ENCODE measurements at regions not wholly inside any gene's neighbourhood (a gene's known extent, or its start where the extent isn't known, plus 50 kb on each side); places are given as distances from the start of the nearest gene placed in this dataset.

- Mint-ChIP-seq H3K36me3 (no peaks in the 10 kb centered on the region), H3K27ac (no peak overlapping the region), H3K27me3 (no peaks in the 10 kb centered on the region), H3K4me3 (no peak overlapping the region), H3K9me3 (peaks cover 0 to 10% (median 5%) of the 10 kb centered on the region in 7 donors), H3K4me1 (no peaks in the 10 kb centered on the region)
- Histone ChIP-seq H3K36me3 (ENCODE audit: control insufficient read depth, insufficient read depth, low read length) (no peaks in the 10 kb centered on the region), H3K27me3 (ENCODE audit: control insufficient read depth, insufficient read depth, low read length) (no peaks in the 10 kb centered on the region), H3K4me3 (ENCODE audit: low read depth, low read length) (no peak overlapping the region), H3K27ac (ENCODE audit: insufficient read depth, low read length, poor library complexity, severe bottlenecking) (no peak overlapping the region), H3K4me1 (ENCODE audit: control insufficient read depth, insufficient read depth, low read length, poor library complexity, severe bottlenecking) (no peaks in the 10 kb centered on the region), H3K9me3 (ENCODE audit: control insufficient read depth in 2 of 2, low read length in 2 of 2) (peaks cover 0 to 2% of the 10 kb centered on the region in 2 experiments)
- ATAC-seq (ENCODE audit: low read depth in 2 of 2): no peak
- no peak for DNase-seq
Measured at GRCh38 chr4:136316961-136317360, 1215.3 kb downstream of the PCDH18 start.

GRCh38 chr4:136314686-136315085 is 1217.6 kb downstream of the PCDH18 start:
- Histone ChIP-seq H3K4me1 (ENCODE audit: control insufficient read depth, insufficient read depth, low read length, poor library complexity, severe bottlenecking) (no peaks in the 10 kb centered on the region), H3K27ac (ENCODE audit: insufficient read depth, low read length, poor library complexity, severe bottlenecking) (no peak overlapping the region), H3K36me3 (ENCODE audit: control insufficient read depth, insufficient read depth, low read length) (no peaks in the 10 kb centered on the region), H3K9me3 (ENCODE audit: control insufficient read depth in 2 of 2, low read length in 2 of 2) (peaks cover 0 to 2% of the 10 kb centered on the region in 2 experiments), H3K27me3 (ENCODE audit: control insufficient read depth, insufficient read depth, low read length) (no peaks in the 10 kb centered on the region), H3K4me3 (ENCODE audit: low read depth, low read length) (no peak overlapping the region)
- no peaks in the 10 kb centered on the region for H3K36me3 Mint-ChIP-seq
- no peak overlapping the region for H3K4me3 Mint-ChIP-seq
- no peak for ATAC-seq (ENCODE audit: low read depth in 2 of 2)
- H3K27me3 Mint-ChIP-seq: no peaks in the 10 kb centered on the region
- peaks cover 0 to 21% (median 7%) of the 10 kb centered on the region in 7 donors for H3K9me3 Mint-ChIP-seq
- no peaks in the 10 kb centered on the region for H3K4me1 Mint-ChIP-seq
- DNase-seq: no peak
- H3K27ac Mint-ChIP-seq: no peak overlapping the region

- ATAC-seq (ENCODE audit: low read depth in 2 of 2): no peak
- Histone ChIP-seq H3K4me1 (ENCODE audit: control insufficient read depth, insufficient read depth, low read length, poor library complexity, severe bottlenecking) (no peaks in the 10 kb centered on the region), H3K27ac (ENCODE audit: insufficient read depth, low read length, poor library complexity, severe bottlenecking) (no peak overlapping the region), H3K9me3 (ENCODE audit: control insufficient read depth in 2 of 2, low read length in 2 of 2) (no peaks in the 10 kb centered on the region), H3K4me3 (ENCODE audit: low read depth, low read length) (no peak overlapping the region), H3K36me3 (ENCODE audit: control insufficient read depth, insufficient read depth, low read length) (no peaks in the 10 kb centered on the region), H3K27me3 (ENCODE audit: control insufficient read depth, insufficient read depth, low read length) (no peaks in the 10 kb centered on the region)
- DNase-seq: no peak
- Mint-ChIP-seq H3K4me1 (no peaks in the 10 kb centered on the region), H3K27me3 (no peaks in the 10 kb centered on the region), H3K27ac (no peak overlapping the region), H3K36me3 (no peaks in the 10 kb centered on the region), H3K4me3 (no peak overlapping the region), H3K9me3 (peaks cover 0 to 19% (median 4%) of the 10 kb centered on the region in 7 donors)
Measured at GRCh38 chr4:136311774-136312173, 1220.5 kb downstream of the PCDH18 start.

GRCh38 chr4:136307765-136308164 is 1224.5 kb downstream of the PCDH18 start:
- H3K4me3 Mint-ChIP-seq: no peak overlapping the region
- Histone ChIP-seq H3K9me3 (ENCODE audit: control insufficient read depth in 2 of 2, low read length in 2 of 2) (no peaks in the 10 kb centered on the region), H3K4me3 (ENCODE audit: low read depth, low read length) (no peak overlapping the region), H3K36me3 (ENCODE audit: control insufficient read depth, insufficient read depth, low read length) (no peaks in the 10 kb centered on the region), H3K4me1 (ENCODE audit: control insufficient read depth, insufficient read depth, low read length, poor library complexity, severe bottlenecking) (no peaks in the 10 kb centered on the region), H3K27ac (ENCODE audit: insufficient read depth, low read length, poor library complexity, severe bottlenecking) (no peak overlapping the region), H3K27me3 (ENCODE audit: control insufficient read depth, insufficient read depth, low read length) (no peaks in the 10 kb centered on the region)
- peaks cover 1 to 23% (median 4%) of the 10 kb centered on the region in 7 donors for H3K9me3 Mint-ChIP-seq
- no peaks in the 10 kb centered on the region for H3K4me1 Mint-ChIP-seq
- no peak for ATAC-seq (ENCODE audit: low read depth in 2 of 2)
- DNase-seq: no peak
- H3K36me3 Mint-ChIP-seq: no peaks in the 10 kb centered on the region
- H3K27ac Mint-ChIP-seq: no peak overlapping the region
- no peaks in the 10 kb centered on the region for H3K27me3 Mint-ChIP-seq

DNA sequence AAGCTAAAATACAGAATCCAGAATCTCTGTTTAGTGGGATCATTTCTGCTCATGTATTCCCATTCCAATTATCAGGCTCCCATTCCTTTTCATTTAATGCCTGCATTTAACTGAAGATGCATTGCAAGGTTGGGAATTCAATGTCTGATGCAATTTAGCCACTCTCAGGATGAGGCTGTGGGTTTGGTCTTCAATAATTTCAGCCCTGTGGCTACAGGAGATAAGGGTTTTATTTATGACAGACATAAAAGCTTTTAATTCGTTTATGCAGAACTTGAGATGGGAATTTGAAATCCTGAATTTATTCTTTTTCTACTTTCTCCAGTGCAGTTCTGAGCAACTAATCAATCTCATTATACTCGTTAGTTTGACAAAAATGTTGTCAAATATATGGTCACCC is 1225.9 kb downstream of the PCDH18 start:
- Mint-ChIP-seq H3K36me3 (no peaks in the 10 kb centered on the region), H3K9me3 (peaks cover 0 to 12% (median 2%) of the 10 kb centered on the region in 7 donors), H3K27me3 (no peaks in the 10 kb centered on the region), H3K4me3 (no peak overlapping the region), H3K27ac (no peak overlapping the region), H3K4me1 (no peaks in the 10 kb centered on the region)
- DNase-seq (no peak), ATAC-seq (ENCODE audit: low read depth in 2 of 2) (no peak)
- Histone ChIP-seq H3K4me1 (ENCODE audit: control insufficient read depth, insufficient read depth, low read length, poor library complexity, severe bottlenecking) (no peaks in the 10 kb centered on the region), H3K36me3 (ENCODE audit: control insufficient read depth, insufficient read depth, low read length) (no peaks in the 10 kb centered on the region), H3K4me3 (ENCODE audit: low read depth, low read length) (no peak overlapping the region), H3K9me3 (ENCODE audit: control insufficient read depth in 2 of 2, low read length in 2 of 2) (no peaks in the 10 kb centered on the region), H3K27me3 (ENCODE audit: control insufficient read depth, insufficient read depth, low read length) (no peaks in the 10 kb centered on the region), H3K27ac (ENCODE audit: insufficient read depth, low read length, poor library complexity, severe bottlenecking) (no peak overlapping the region)

- H3K4me3 ChIP-seq (ENCODE audit: low read depth, low read length): no peak overlapping the region
- Mint-ChIP-seq H3K27ac (no peak overlapping the region), H3K27me3 (no peaks in the 10 kb centered on the region), H3K4me1 (no peaks in the 10 kb centered on the region), H3K9me3 (peaks cover 0 to 11% (median 4%) of the 10 kb centered on the region in 7 donors), H3K36me3 (no peaks in the 10 kb centered on the region), H3K4me3 (no peak overlapping the region)
- DNase-seq: no peak
- no peaks in the 10 kb centered on the region for H3K4me1 ChIP-seq (ENCODE audit: control insufficient read depth, insufficient read depth, low read length, poor library complexity, severe bottlenecking)
- no peak overlapping the region for H3K27ac ChIP-seq (ENCODE audit: insufficient read depth, low read length, poor library complexity, severe bottlenecking)
- no peak for ATAC-seq (ENCODE audit: low read depth in 2 of 2)
- H3K9me3 ChIP-seq (ENCODE audit: control insufficient read depth in 2 of 2, low read length in 2 of 2): peaks cover 0 to 3% of the 10 kb centered on the region in 2 experiments
- no peaks in the 10 kb centered on the region for H3K27me3 ChIP-seq (ENCODE audit: control insufficient read depth, insufficient read depth, low read length)
- H3K36me3 ChIP-seq (ENCODE audit: control insufficient read depth, insufficient read depth, low read length): no peaks in the 10 kb centered on the region
Measured at GRCh38 chr4:136302566-136302965, 1229.7 kb downstream of the PCDH18 start.

DNA sequence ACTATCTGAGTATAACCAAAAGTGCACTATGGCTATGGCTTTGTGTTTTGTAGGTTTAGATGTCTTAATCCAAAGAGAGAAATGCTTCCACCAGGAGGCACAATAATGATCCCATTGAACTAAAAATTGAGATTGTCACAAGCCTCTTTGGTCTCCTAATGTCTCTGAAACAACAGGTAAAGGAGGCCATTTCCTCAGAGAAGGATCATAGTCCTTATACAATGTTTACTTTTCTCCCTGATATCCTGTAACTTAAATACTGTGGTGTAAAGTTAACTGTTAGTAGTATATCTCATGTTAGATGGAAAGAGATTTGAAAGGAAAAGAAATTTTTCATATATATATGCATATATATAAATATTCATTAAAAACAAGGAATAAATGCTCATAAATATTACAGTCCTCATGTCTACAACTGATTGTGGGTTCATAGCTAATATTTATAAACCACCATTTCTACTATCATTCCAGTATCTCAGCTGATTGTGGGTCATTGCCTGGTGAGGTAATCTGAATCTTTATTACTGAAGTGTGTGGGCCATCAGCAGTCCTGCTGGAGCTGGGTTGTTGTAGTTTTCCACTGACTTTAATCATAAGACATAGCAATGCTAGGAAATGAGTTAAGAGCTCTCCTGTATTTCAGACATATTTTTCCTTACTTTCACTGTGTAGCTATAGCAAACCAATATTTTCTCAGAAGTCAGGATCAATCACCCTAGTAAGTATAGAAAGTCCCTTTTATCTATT is 1230.4 kb downstream of the PCDH18 start:
- Histone ChIP-seq H3K27me3 (ENCODE audit: control insufficient read depth, insufficient read depth, low read length) (no peaks in the 10 kb centered on the region), H3K9me3 (ENCODE audit: control insufficient read depth in 2 of 2, low read length in 2 of 2) (peaks cover 0 to 3% of the 10 kb centered on the region in 2 experiments), H3K4me3 (ENCODE audit: low read depth, low read length) (no peak overlapping the region), H3K36me3 (ENCODE audit: control insufficient read depth, insufficient read depth, low read length) (no peaks in the 10 kb centered on the region), H3K27ac (ENCODE audit: insufficient read depth, low read length, poor library complexity, severe bottlenecking) (no peak overlapping the region), H3K4me1 (ENCODE audit: control insufficient read depth, insufficient read depth, low read length, poor library complexity, severe bottlenecking) (no peaks in the 10 kb centered on the region)
- H3K27ac Mint-ChIP-seq: no peak overlapping the region
- H3K27me3 Mint-ChIP-seq: no peaks in the 10 kb centered on the region
- H3K9me3 Mint-ChIP-seq: peaks cover 0 to 11% (median 4%) of the 10 kb centered on the region in 7 donors
- no peaks in the 10 kb centered on the region for H3K36me3 Mint-ChIP-seq
- no peak for DNase-seq
- no peaks in the 10 kb centered on the region for H3K4me1 Mint-ChIP-seq
- no peak overlapping the region for H3K4me3 Mint-ChIP-seq
- no peak for ATAC-seq (ENCODE audit: low read depth in 2 of 2)

GRCh38 chr4:136283977-136284376 is 1248.3 kb downstream of the PCDH18 start:
- ATAC-seq (ENCODE audit: low read depth in 2 of 2): no peak
- no peaks in the 10 kb centered on the region for H3K4me1 Mint-ChIP-seq

More at GRCh38 chr4:136283977-136284376, 1248.3 kb downstream of the PCDH18 start:
- Mint-ChIP-seq H3K36me3 (no peaks in the 10 kb centered on the region), H3K4me3 (no peak overlapping the region), H3K9me3 (peaks cover 0 to 9% (median 2%) of the 10 kb centered on the region in 7 donors), H3K27me3 (no peaks in the 10 kb centered on the region), H3K27ac (no peak overlapping the region)
- peaks cover 2 to 8% of the 10 kb centered on the region in 2 experiments for H3K9me3 ChIP-seq (ENCODE audit: control insufficient read depth in 2 of 2, low read length in 2 of 2)
- no peaks in the 10 kb centered on the region for H3K4me1 ChIP-seq (ENCODE audit: control insufficient read depth, insufficient read depth, low read length, poor library complexity, severe bottlenecking)
- no peaks in the 10 kb centered on the region for H3K36me3 ChIP-seq (ENCODE audit: control insufficient read depth, insufficient read depth, low read length)
- DNase-seq: no peak
- no peak overlapping the region for H3K27ac ChIP-seq (ENCODE audit: insufficient read depth, low read length, poor library complexity, severe bottlenecking)
- no peaks in the 10 kb centered on the region for H3K27me3 ChIP-seq (ENCODE audit: control insufficient read depth, insufficient read depth, low read length)
- H3K4me3 ChIP-seq (ENCODE audit: low read depth, low read length): no peak overlapping the region

Data from CD4-positive, CD25-positive, alpha-beta regulatory T cell (primary cell).